GM12892 (cell line): ENCODE measurements at regions not wholly inside any gene's neighbourhood (a gene's known extent, or its start where the extent isn't known, plus 50 kb on each side); places are given as distances from the start of the nearest gene placed in this dataset.

Source experiments
- POLR2A ChIP-seq: IDR thresholded peaks from 2 replicates; pipeline ENCODE4 v1.6.1; 2011; ENCODE audit warnings: low read depth, low read length, control low read depth
- POLR2AphosphoS5 ChIP-seq: IDR thresholded peaks from 2 replicates; pipeline ENCODE4 v1.6.1; 2011; ENCODE audit warnings: low read depth, low read length, control low read depth
- TAF1 ChIP-seq: IDR thresholded peaks from 2 replicates; pipeline ENCODE4 v1.6.1; 2011; ENCODE audit warnings: low read depth, mild to moderate bottlenecking, control low read depth, low read length, borderline replicate concordance

- TF ChIP-seq POLR2AphosphoS5 (no peak), POLR2A (no peak), TAF1 (no peak)
These were observed 415.0 kb upstream of the CELF4 start for GRCh38 chr18:37980556-37980955.
